Skeletal muscle satellite cell (primary cell): ENCODE measurements at regions not wholly inside any gene's neighbourhood (a gene's known extent, or its start where the extent isn't known, plus 50 kb on each side); places are given as distances from the start of the nearest gene placed in this dataset.
"Not testable (repeated sequence)": the region's sequence is repeated elsewhere in the genome, so short reads cannot be mapped to it uniquely, and the experiment has no call there.

ENCODE experiments used
- H3K27me3 ChIP-seq: 2 replicates; pipeline ENCODE4 v1.7.0; 2013; ENCODE audit warnings: low read length; ENCODE audit not compliant: control insufficient read depth, insufficient read depth
- H3K36me3 ChIP-seq: 2 replicates; pipeline ENCODE4 v1.7.0; 2013; ENCODE audit warnings: mild to moderate bottlenecking, control low read depth, low read length; ENCODE audit not compliant: insufficient read depth
- H3K4me1 ChIP-seq: 2 replicates; pipeline ENCODE4 v1.7.0; 2013; ENCODE audit warnings: low read length; ENCODE audit not compliant: control insufficient read depth, insufficient read depth
- H3K4me2 ChIP-seq: 2 replicates; pipeline ENCODE4 v1.7.0; 2013; ENCODE audit warnings: mild to moderate bottlenecking, low read length
- H3K4me3 ChIP-seq: 2 replicates; pipeline ENCODE4 v1.7.0; 2013; ENCODE audit warnings: low read length
- H3K9ac ChIP-seq: 2 replicates; pipeline ENCODE4 v1.7.0; 2013; ENCODE audit warnings: mild to moderate bottlenecking, low read depth, low read length, moderate library complexity
- H3K9me3 ChIP-seq: replicated peaks from 2 replicates; pipeline ENCODE4 v1.7.0; 2013; ENCODE audit warnings: mild to moderate bottlenecking, control low read depth, low read length

- no peaks in the 10 kb centered on the region for H3K36me3 ChIP-seq
- no peaks in the 10 kb centered on the region for H3K4me1 ChIP-seq
- no peaks in the 10 kb centered on the region for H3K27me3 ChIP-seq
- H3K4me3 ChIP-seq = no peak overlapping the region
- no peak overlapping the region for H3K4me2 ChIP-seq
- no peak overlapping the region for H3K9ac ChIP-seq
- H3K9me3 ChIP-seq = no peaks in the 10 kb centered on the region
Observed at GRCh38 chr4:110424144-110424543, 51.8 kb upstream of the ENPEP start.

GRCh38 chr4:110418641-110419040, 57.3 kb upstream of the ENPEP start:
- H3K9me3 ChIP-seq = no peaks in the 10 kb centered on the region
- no peak overlapping the region for H3K9ac ChIP-seq
- no peaks in the 10 kb centered on the region for H3K27me3 ChIP-seq
- no peak overlapping the region for H3K4me3 ChIP-seq
- no peaks in the 10 kb centered on the region for H3K36me3 ChIP-seq
- H3K4me2 ChIP-seq = no peak overlapping the region
- H3K4me1 ChIP-seq = peaks cover 4% of the 10 kb centered on the region

DNA sequence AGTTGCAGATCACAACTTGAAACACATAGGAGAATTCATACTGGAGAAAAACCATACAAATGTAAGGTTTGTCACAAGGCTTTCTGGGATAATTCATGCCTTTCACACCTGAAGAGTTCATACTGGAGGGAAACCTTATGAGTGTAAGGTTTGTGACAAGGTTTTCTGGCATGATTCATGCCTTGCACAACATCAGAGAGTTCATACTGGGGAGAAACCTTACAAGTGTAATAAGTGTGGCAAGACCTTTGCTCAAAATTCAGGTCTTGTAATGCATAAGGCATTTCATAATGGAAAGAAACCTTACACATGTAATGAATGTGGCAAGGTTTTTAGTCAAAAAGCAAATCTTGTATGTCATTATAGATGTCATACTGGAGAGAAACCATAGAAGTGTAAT, 58.8 kb upstream of the ENPEP start:
- H3K9me3 ChIP-seq = no peaks in the 10 kb centered on the region
- H3K4me3 ChIP-seq = no peak overlapping the region
- H3K4me1 ChIP-seq = peaks cover 4% of the 10 kb centered on the region

DNA sequence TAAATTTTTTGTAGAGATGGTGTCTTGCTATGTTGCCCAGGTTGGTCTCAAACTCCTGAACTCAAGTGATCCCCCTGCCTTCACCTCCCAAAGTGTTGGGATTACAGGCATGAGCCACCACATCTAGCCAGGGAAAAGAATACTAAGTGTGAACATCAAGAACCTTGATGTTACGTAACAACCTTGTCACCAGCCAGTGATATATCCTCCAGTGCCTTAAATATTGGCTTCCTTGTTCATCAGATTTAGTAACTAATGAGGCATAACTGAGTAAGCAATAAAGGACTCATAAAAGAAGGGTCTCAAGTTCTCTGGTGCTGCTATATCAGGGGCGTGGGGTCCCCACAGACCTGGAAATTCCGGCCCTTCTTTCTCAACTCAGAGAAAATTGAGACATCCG, 60.5 kb upstream of the ENPEP start:
- H3K4me1 ChIP-seq = peaks cover 4% of the 10 kb centered on the region
- H3K4me2 ChIP-seq = no peak overlapping the region
- H3K27me3 ChIP-seq = no peaks in the 10 kb centered on the region
- H3K9ac ChIP-seq = no peak overlapping the region
- H3K9me3 ChIP-seq = no peaks in the 10 kb centered on the region
- H3K36me3 ChIP-seq = no peaks in the 10 kb centered on the region
- no peak overlapping the region for H3K4me3 ChIP-seq

More for the DNA sequence above, 58.8 kb upstream of the ENPEP start:
- Histone ChIP-seq H3K36me3 (no peaks in the 10 kb centered on the region), H3K9ac (no peak overlapping the region), H3K27me3 (no peaks in the 10 kb centered on the region), H3K4me2 (no peak overlapping the region)

DNA sequence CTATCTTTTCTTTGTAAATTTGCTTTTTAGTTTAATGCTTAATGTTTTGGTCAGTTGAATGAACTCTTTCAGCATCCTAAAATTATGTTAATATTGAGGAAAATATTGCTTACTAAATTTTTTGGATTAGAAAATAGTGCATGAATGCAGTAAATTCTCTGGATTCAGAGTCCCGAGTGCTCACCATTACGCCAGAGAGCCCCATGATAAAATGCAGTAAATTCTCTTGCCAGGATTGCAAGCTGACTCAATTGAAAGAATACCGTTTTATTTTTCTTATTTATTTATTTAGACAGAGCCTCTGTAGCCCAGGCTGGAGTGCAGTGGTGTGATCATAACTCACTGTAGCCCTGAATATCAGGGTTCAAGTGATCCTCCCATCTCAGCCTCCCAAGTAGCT, 60.9 kb upstream of the ENPEP start:
- peaks cover 4% of the 10 kb centered on the region for H3K4me1 ChIP-seq
- H3K4me2 ChIP-seq = no peak overlapping the region
- H3K9me3 ChIP-seq = no peaks in the 10 kb centered on the region
- H3K36me3 ChIP-seq = no peaks in the 10 kb centered on the region
- H3K27me3 ChIP-seq = no peaks in the 10 kb centered on the region
- H3K9ac ChIP-seq = no peak overlapping the region
- no peak overlapping the region for H3K4me3 ChIP-seq

DNA sequence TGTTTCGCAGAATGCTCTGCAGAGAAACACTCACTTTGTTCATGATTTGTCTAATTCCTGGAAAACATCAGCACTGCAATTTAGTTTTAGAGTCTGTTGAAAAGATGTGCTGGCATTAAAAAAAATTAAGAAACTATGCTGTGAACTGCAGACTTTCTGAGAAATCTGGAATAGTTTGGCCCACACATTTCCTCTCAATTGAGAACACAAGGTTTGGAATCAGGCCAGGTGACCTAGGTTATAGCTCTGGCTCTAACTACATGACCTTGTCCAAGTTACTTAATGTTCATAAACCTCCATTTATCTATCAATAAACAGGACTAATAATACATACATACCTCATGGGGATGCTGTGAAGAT, 61.4 kb upstream of the ENPEP start:
- Histone ChIP-seq H3K36me3 (no peaks in the 10 kb centered on the region), H3K9me3 (no peaks in the 10 kb centered on the region), H3K9ac (no peak overlapping the region), H3K4me3 (no peak overlapping the region), H3K27me3 (no peaks in the 10 kb centered on the region), H3K4me2 (peak overlapping the region; percentile 14), H3K4me1 (peaks cover 4% of the 10 kb centered on the region)

DNA sequence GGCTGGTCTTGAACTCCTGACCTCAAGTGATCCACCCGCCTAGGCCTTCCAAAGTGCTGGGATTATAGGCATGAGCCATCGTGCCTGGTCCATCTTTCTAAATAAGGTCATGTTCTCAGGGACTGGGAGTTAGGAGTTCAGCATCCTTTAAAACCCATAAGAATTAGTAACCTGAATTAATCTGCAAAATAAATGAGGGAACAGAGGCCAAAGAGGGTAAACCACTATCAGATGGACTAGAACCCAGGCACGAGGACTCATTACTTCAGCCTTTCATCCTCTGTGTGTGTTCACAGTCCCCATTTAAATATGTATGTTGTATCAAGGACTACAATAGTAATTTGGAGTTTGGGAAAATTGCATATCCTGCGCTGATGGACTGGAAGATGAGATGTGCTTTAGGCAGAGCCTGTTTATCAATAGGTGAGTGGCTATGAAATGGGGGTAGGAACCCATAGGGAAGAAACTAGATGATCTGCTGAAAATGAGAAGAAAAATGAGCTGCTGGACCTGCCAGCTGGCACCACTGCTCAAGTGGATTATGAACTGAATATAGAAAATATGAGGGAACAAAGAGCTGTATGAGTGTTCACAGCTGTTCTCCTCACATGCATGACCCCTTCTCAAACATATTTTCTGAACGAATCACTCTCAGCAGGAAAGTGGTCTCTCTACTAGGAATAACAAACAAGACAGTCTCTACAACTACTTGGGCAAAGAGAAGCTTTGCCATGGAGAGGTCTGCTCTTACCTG, 62.0 kb upstream of the ENPEP start:
- not testable (repeated sequence) for H3K4me1 ChIP-seq, H3K36me3 ChIP-seq, H3K4me3 ChIP-seq, H3K9ac ChIP-seq, H3K9me3 ChIP-seq, H3K27me3 ChIP-seq
- H3K4me2 ChIP-seq = peak overlapping the region; percentile 14

DNA sequence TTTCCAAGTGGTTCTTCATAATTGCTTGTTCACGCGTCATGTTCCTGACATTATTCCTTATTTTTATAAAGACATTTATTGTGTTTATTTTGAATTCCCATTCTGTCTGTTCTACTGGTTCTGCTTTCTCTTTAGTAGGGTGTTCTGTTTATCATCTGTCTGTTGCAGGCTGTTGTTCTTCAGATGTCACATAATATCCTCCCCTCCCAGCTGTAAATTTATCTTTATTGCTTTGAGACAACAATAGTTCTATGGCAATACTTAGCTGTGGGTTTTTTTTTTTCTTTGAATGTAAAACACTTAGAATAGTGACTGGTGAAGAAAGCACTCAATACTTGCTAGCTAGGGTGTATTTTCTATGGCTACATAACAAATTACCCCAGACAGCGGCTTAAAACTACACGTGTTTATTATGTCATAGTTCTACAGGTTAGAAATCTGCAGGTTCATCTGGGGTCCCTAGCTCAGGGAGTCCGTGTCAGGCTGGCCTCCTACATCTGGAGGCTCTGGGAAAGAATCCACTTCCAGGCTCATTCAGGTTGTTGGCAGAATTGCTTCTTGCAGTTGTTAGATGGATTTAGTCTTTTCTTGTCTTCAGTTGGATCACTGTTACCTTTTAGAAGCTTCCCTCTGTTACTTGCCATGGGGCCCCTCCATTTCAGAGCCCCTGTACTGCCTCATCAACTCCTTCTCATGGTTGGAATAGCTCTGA, 63.4 kb upstream of the ENPEP start:
- Histone ChIP-seq H3K27me3 (no peaks in the 10 kb centered on the region), H3K4me1 (peaks cover 4% of the 10 kb centered on the region), H3K9ac (no peak overlapping the region), H3K9me3 (no peaks in the 10 kb centered on the region), H3K4me3 (no peak overlapping the region), H3K4me2 (no peak overlapping the region), H3K36me3 (no peaks in the 10 kb centered on the region)

DNA sequence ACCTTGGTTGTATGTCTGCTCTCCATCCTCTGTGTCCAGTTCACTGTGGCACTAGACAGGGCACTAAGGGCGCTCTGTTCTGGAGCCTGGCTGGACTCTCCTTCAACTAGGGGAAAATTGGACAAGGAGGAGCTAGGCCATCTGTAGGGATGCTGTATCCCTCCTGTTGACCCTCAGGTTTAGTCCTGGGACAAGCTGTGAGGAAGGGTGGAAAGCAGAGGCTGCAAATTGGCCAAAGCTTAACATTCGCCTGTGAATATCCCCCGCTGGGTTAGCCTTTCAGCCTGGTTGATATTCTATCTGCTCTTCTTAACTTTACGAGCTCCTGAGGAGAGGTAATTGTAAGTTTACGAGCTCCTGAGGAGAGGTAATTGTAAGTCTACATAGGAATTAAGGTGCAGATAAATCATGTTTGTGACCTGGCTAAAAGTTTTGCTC, 64.4 kb upstream of the ENPEP start:
- H3K4me1 ChIP-seq = peaks cover 4% of the 10 kb centered on the region
- no peak overlapping the region for H3K4me2 ChIP-seq
- H3K9ac ChIP-seq = no peak overlapping the region
- no peaks in the 10 kb centered on the region for H3K27me3 ChIP-seq
- no peaks in the 10 kb centered on the region for H3K9me3 ChIP-seq
- H3K4me3 ChIP-seq = no peak overlapping the region
- H3K36me3 ChIP-seq = no peaks in the 10 kb centered on the region

GRCh38 chr4:110410853-110411573, 64.9 kb upstream of the ENPEP start:
- not testable (repeated sequence) for H3K4me2 ChIP-seq, H3K4me3 ChIP-seq, H3K4me1 ChIP-seq, H3K36me3 ChIP-seq, H3K27me3 ChIP-seq, H3K9ac ChIP-seq, H3K9me3 ChIP-seq

DNA sequence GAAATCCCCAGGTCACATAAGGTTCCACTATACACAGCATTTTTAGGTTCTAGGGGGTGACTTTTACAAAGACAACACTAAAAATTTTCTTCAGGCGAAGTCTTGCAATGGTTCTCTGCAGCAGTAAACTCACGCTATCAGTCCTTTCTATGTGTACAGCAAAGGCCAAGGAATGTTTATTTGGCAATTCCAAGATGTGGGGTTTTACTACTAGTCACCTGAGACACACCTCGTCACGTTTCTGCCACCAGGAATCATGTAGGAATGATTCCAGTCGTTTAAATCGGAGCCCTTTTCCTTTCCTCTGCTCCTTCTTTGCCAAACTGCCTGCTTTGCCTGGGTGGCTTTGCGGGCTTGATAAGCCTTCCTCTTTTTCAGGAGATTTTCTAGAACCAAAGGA, 75.9 kb upstream of the ENPEP start:
- no peaks in the 10 kb centered on the region for H3K27me3 ChIP-seq
- H3K36me3 ChIP-seq = no peaks in the 10 kb centered on the region
- no peak overlapping the region for H3K4me2 ChIP-seq
- H3K9ac ChIP-seq = no peak overlapping the region
- H3K4me3 ChIP-seq = no peak overlapping the region
- no peaks in the 10 kb centered on the region for H3K9me3 ChIP-seq
- no peaks in the 10 kb centered on the region for H3K4me1 ChIP-seq
